Stimulated activated naive B cell treated with anti-CD40 and anti-IgM and Interleukin-4, amounts not matched to agents 10 μg/mL and 1 μg/mL and 100 μg/mL, for 72 hours (primary cell): ENCODE measurements at regions not wholly inside any gene's neighbourhood (a gene's known extent, or its start where the extent isn't known, plus 50 kb on each side); places are given as distances from the start of the nearest gene placed in this dataset.

Experiments
- ATAC-seq, 2 donors: fragments of 150-1000 bp; cut with Tn5 transposase; replicated peaks; 2 replicates each; pipeline ENCODE4 v1.10.0; 2021; ENCODE audit warnings: moderate library complexity in 1 of 2
- DNase-seq: peaks from one replicate; pipeline ENCODE4 v3.0.0; 2021
- H3K27ac Mint-ChIP-seq: one replicate; pipeline ENCODE4 v1.8.0; 2022; ENCODE audit warnings: mild to moderate bottlenecking, mixed read lengths
- H3K27me3 Mint-ChIP-seq, 2 donors: one replicate each; pipeline ENCODE4 v1.8.0; 2022; ENCODE audit warnings: mixed read lengths in 2 of 2
- H3K36me3 Mint-ChIP-seq, 2 donors: one replicate each; pipeline ENCODE4 v1.8.0; 2022; ENCODE audit warnings: mixed read lengths in 2 of 2, mild to moderate bottlenecking in 1 of 2
- H3K4me1 Mint-ChIP-seq, 2 donors: one replicate each; pipeline ENCODE4 v1.8.0; 2022; ENCODE audit warnings: mixed read lengths in 2 of 2, mild to moderate bottlenecking in 1 of 2
- H3K4me3 Mint-ChIP-seq, 2 donors: one replicate each; pipeline ENCODE4 v1.8.0; 2022; ENCODE audit warnings: mild to moderate bottlenecking in 2 of 2, mixed read lengths in 2 of 2, moderate library complexity in 1 of 2
- H3K9me3 Mint-ChIP-seq, 2 donors: one replicate each; pipeline ENCODE4 v1.8.0; 2022; ENCODE audit warnings: mixed read lengths in 2 of 2, mild to moderate bottlenecking in 1 of 2

DNA sequence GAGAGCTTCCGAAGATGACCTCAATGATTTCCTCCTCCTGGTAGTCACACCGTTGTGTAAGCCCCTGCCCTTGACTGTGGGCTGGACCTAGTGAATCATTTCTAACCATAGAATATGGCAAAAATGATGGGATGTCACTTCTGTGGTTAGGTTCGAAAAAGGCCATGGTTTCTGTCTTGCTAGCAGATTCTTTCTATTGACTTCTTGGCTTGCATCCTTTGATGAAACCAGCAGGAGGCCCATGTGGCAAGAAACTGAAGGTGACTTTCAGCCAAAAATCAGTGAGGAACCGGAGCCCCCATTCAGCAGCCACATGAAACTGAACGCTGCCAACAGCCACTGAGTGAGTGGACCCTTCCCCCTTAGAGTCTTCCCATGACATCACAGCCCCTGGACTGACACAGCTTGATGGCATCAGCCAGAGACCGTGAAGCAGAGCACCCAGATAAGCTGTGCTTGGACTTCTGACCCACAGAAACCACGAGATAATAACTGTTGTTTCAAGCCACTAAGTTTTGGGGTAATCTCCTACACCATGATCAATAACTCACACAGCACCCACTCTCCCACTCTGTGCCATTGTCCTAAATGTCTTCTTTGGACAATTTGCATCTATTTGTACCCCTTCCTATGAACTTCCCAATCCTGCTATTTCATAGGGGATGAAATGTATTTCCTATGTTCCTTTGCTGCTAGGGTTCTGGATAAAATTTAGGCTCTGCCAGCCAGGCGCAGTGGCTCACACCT, 148.0 kb upstream of the STX18 start:
- H3K4me1 Mint-ChIP-seq = peaks cover 7 to 8% of the 10 kb centered on the region in 2 donors
- H3K27ac Mint-ChIP-seq = peak overlapping the region; percentile 72
- no peaks in the 10 kb centered on the region for H3K27me3 Mint-ChIP-seq
- no peak overlapping the region for H3K4me3 Mint-ChIP-seq
- DNase-seq (no peak), ATAC-seq (peak; percentile 34 to 44)
- peaks cover 0 to 2% of the 10 kb centered on the region in 2 donors for H3K9me3 Mint-ChIP-seq
- peaks cover 12 to 34% of the 10 kb centered on the region in 2 donors for H3K36me3 Mint-ChIP-seq

DNA sequence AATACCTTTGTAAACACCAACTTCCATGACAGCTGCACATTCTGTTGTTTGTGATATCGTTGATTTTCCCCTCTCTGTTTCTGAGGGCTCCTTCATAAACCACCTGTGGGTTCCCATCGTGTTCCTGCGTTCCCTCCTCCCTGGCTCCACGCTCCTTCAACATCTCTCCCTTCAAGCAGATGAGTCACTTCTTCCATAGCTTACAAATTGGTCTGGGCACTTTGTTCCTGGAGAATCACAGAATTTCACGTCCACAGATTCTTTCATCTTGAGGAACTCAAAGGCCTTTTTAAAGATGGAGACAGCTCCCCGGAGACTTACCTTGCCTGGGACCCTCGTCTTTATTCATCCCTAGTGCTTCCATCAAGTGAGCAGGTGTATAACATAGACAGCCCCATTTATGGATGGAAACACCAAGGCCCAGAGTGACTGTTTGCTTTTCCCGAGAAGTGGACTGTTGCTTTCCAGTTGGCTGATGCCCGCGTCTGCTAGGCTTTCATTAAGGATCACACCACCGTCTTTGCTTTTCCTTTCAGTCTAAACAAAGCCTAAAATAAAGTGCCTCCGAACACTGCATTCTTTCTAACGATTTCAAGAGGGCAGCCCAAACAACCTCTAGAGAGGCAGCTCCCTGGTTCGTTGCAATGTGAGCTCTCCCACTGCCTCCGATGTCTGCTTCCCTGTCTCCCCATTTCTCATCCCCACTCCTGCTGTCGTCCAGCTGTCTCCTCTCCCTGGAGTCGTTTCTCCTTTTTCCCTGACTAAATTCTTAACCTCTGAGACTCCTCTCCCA, 146.3 kb upstream of the STX18 start:
- ATAC-seq (no peak), DNase-seq (no peak)
- Mint-ChIP-seq H3K36me3 (peaks cover 12 to 40% of the 10 kb centered on the region in 2 donors), H3K4me1 (peaks cover 2% of the 10 kb centered on the region in 2 donors), H3K27me3 (no peaks in the 10 kb centered on the region), H3K9me3 (peaks cover 0 to 2% of the 10 kb centered on the region in 2 donors), H3K27ac (no peak overlapping the region), H3K4me3 (no peak overlapping the region)

DNA sequence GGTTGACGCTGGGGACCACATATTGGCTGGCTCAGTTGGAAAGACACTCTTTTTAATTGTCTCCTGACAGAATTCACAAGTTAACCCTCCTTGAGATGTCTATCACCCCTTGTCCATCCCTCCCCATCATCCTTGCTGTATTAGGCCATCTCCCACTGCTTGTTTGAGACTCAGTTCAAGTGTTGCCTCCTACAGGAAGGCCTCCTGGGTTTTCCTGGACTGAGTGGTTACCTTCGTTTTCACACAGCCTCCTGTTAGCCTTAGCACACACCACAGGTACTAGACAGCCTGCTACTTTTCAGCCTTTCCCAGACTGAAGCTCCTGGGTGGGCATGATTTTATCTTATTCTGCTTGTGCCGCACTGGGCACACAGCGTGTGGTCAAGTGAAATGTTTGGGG, 145.3 kb upstream of the STX18 start:
- Mint-ChIP-seq H3K4me1 (peaks cover 0 to 2% of the 10 kb centered on the region in 2 donors), H3K27me3 (no peaks in the 10 kb centered on the region), H3K27ac (no peak overlapping the region), H3K36me3 (peaks cover 12 to 37% of the 10 kb centered on the region in 2 donors), H3K4me3 (no peak overlapping the region), H3K9me3 (peaks cover 0 to 2% of the 10 kb centered on the region in 2 donors)
- ATAC-seq (no peak), DNase-seq (no peak)

DNA sequence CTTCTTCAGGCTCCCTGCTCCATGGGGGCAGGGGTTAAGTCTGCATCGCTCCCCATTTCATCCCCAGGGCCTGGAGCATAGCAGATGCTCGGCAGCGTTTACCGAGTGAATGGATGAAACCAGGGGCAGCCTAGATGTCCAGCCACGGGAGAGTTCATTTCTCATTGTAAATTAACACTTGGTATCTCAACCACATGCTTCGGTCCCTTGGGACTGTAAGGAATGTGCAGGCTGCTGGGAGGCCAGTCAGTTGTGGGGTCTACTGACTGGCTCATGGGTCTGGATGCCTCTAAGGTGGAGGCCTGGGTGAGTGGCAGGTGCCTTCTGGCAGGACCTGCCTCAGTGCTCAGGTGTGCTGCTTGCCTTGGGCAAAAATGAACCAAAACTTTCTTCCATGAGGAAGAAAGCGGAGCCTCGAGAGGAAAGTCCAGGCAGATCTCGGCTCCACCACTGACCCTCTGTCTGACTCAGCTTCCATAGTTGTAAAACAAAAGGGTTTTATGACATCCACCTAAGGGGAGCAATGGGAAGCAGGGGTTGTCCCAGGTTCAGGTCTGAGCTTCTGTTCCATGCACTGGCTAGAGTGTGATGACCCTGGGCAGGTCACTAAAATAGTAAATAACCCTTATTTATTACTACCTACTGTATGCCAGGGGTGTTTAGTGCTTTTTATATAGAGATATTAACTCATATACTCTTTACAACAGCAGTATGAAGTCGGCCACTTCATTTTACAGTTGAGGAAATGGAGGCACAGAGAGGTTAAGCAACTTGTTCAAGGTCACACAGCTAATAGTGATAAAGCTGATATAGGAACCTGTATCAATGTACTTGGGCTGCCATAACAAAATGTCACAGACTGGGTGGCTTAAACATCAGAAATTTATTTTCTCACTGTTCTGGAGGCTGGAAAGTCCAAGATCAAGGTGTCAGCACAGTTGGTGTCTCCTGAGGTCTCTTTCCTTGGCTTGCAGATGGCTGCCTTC, 144.3 kb upstream of the STX18 start:
- DNase-seq (no peak), ATAC-seq (no peak)
- Mint-ChIP-seq H3K27me3 (no peaks in the 10 kb centered on the region), H3K27ac (no peak overlapping the region), H3K4me3 (no peak overlapping the region), H3K4me1 (peaks cover 0 to 2% of the 10 kb centered on the region in 2 donors), H3K36me3 (peaks cover 9 to 37% of the 10 kb centered on the region in 2 donors), H3K9me3 (peaks cover 0 to 2% of the 10 kb centered on the region in 2 donors)

DNA sequence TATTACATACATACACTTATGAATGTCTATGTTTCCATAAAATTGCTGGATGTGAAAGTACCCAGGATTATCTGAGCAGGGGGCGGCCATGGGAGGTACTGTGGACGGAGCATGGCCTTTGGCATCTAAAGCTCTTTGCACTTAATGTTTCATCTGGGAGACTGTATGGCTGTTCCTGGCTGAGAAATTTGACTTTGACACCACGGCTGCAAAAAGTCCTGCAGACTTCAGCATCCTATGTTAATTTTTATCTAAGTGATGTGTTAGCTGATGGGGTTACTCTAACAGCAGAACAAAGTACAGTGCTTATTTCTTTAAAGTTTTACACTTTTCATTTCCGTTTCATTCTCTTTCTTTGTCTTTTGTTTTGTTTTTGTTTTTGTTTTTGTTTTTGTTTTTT, 139.8 kb upstream of the STX18 start:
- no peak overlapping the region for H3K27ac Mint-ChIP-seq
- H3K36me3 Mint-ChIP-seq = peaks cover 2 to 14% of the 10 kb centered on the region in 2 donors
- ATAC-seq = no peak
- peaks cover 0 to 2% of the 10 kb centered on the region in 2 donors for H3K4me1 Mint-ChIP-seq
- no peaks in the 10 kb centered on the region for H3K27me3 Mint-ChIP-seq
- H3K9me3 Mint-ChIP-seq = no peaks in the 10 kb centered on the region
- DNase-seq = no peak
- H3K4me3 Mint-ChIP-seq = no peak overlapping the region

DNA sequence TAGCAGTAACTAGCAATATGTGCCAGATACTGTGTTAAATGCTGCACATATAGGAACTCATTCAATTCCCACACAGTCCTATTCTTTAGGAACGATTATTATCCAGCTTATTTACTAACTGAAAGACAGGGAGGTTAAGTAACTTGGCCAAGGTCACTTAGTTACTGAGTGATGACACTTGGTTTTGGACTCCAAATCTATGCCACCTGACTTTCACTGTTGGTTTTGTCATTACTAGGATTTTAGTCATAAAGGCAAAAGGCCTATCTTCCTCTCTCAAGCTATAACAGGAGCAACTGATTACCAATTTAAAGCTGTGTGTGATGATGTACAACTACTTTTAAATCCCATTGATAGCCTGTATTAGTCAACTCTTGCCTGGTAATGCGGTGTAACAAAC, 138.9 kb upstream of the STX18 start:
- Mint-ChIP-seq H3K9me3 (no peaks in the 10 kb centered on the region), H3K36me3 (peaks cover 2 to 14% of the 10 kb centered on the region in 2 donors), H3K27me3 (no peaks in the 10 kb centered on the region), H3K27ac (no peak overlapping the region), H3K4me3 (no peak overlapping the region), H3K4me1 (peaks cover 0 to 2% of the 10 kb centered on the region in 2 donors)
- ATAC-seq (no peak), DNase-seq (no peak)

DNA sequence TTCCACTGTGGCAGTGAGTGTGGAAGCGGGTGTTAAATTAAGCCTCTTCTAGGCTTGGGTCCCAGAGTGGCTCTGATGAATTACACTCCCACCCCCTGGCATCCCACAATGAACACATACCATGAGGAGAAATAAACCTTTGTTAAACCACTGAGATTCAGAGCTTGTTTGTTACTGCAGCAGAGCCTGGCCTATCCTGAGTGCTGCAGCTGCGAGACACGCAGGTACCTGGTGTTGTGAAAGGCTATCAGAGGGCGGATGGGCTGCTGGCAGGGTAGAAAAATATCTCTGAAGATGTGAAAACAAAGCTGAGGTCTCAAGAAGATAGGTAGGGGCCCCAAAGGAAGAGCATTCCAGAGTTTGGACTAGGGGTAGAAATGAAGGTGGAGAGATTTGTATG, 138.4 kb upstream of the STX18 start:
- Mint-ChIP-seq H3K4me1 (peaks cover 0 to 2% of the 10 kb centered on the region in 2 donors), H3K9me3 (no peaks in the 10 kb centered on the region), H3K4me3 (no peak overlapping the region), H3K27me3 (no peaks in the 10 kb centered on the region), H3K27ac (no peak overlapping the region), H3K36me3 (peaks cover 5 to 17% of the 10 kb centered on the region in 2 donors)
- ATAC-seq (no peak), DNase-seq (no peak)

DNA sequence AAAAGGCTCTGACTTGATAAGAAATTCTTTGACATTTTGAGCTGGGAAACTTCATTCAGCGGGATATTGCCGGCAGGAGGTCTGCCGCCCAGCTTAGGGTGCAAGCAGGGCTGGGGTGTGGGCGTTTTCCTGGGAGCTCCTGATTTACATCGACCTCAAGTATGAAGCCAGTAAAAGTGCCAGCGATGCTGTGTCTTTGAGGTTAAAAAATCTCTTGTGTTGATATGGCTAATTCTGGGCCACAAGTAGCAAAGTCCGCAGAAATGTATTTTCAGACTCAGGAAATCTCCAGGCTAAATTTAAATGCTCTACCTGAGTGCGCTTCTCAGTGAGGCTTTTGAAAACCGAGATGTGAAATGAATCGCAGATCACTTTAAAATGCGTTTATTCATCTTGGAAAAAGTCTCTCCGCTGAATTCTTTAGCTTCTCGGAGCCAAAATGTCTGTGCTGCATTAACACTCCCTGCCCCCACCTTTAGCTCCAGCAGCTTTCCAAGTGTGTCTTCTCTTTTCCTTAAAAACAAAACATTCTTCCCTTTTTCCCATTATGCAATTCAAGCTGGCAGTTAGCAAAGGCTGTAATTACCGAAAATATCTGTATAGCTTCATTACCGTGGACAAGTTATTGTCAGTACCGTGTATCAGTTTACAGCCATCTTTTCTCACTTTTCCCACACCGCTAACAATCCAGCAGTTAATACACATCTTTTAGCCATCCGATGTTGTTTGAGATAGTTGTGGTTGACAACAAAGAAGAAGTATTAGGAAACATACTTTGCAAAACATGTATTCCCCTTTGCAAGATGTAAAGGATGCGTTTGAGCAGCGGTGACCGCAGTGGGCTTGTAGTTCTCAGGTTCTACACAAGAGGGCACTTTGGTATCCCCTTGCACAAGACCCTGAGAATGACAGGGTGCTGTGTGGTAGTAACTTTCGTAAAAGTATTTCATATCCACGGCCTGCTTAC, 136.0 kb upstream of the STX18 start:
- Mint-ChIP-seq H3K4me3 (no peak overlapping the region), H3K4me1 (peaks cover 0 to 5% of the 10 kb centered on the region in 2 donors), H3K36me3 (peaks cover 5 to 26% of the 10 kb centered on the region in 2 donors), H3K9me3 (no peaks in the 10 kb centered on the region), H3K27me3 (no peaks in the 10 kb centered on the region), H3K27ac (no peak overlapping the region)
- DNase-seq (no peak), ATAC-seq (no peak)

DNA sequence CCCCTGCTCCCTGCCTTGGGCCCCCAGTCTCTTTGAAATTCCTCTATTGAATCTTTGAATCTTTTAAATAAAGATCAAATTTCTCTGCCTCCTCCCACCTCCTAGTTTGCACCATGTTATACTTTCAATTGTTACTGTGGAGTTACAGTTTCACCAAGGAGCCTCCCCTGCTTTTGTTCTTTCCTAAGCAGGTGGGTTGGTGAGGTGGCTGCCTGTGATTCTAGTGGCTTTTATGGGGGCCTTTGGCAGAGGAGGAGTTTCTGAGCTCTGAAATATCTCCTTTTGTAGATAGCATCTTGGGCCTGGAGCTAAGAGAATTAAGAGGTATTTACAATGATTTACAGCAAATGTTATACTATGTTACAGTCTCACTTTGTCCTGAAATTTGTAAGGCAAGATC, 133.8 kb upstream of the STX18 start:
- Mint-ChIP-seq H3K36me3 (peaks cover 3 to 23% of the 10 kb centered on the region in 2 donors), H3K4me1 (peaks cover 0 to 5% of the 10 kb centered on the region in 2 donors), H3K27ac (no peak overlapping the region), H3K4me3 (no peak overlapping the region), H3K9me3 (no peaks in the 10 kb centered on the region), H3K27me3 (no peaks in the 10 kb centered on the region)
- no peak for DNase-seq
- no peak for ATAC-seq

DNA sequence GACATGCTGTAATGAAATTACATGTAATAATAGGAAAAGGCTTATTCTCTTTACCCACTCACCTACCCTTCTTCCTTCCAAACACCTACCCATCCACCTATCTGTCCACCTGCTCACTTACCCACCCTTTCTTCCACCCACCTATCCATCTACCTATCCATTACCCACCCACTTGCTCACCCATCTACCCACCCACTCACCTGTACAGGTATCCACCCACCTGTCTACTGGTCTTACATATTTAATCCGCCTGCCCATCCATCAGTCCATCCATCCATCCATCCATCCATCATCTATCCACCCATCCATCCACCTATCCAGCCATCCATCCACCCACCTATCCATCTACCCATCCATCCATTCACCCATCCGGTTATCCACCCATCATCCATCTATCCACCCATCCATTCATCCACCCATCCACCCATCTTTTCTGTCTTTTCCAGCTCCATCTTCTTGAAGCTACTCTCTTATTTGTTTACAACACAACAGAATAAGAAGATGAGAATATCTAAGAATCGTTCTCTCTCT, 133.3 kb upstream of the STX18 start:
- H3K27ac Mint-ChIP-seq = no peak overlapping the region

DNA sequence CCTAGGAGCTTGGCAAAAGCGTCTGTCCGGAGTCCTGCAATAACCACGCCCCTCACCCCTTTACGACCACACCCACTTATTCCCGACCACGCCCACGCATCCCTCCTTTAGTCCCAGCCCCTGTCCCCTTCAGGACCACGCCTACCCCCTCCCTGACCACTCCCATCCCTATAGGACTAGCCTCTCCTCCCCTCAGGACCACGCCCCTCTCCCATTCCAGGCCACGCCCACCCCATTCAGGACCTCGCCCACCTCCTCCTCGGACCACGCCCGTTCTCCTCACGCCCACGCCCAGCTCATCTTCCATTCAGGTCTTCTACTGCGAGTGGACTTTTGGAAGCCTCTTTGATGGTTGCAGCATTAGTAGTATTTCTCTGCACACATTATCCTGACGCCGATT, 131.2 kb upstream of the STX18 start:
- H3K27me3 Mint-ChIP-seq = no peaks in the 10 kb centered on the region
- no peak overlapping the region for H3K27ac Mint-ChIP-seq
- DNase-seq = no peak
- peaks cover 4 to 28% of the 10 kb centered on the region in 2 donors for H3K36me3 Mint-ChIP-seq
- no peaks in the 10 kb centered on the region for H3K9me3 Mint-ChIP-seq
- H3K4me1 Mint-ChIP-seq = peaks cover 8% of the 10 kb centered on the region in 2 donors
- no peak overlapping the region for H3K4me3 Mint-ChIP-seq
- ATAC-seq = no peak

More for the DNA sequence above, 133.3 kb upstream of the STX18 start:
- peaks cover 0 to 5% of the 10 kb centered on the region in 2 donors for H3K4me1 Mint-ChIP-seq
- no peak for ATAC-seq
- H3K27me3 Mint-ChIP-seq = no peaks in the 10 kb centered on the region
- DNase-seq = no peak
- no peak overlapping the region for H3K4me3 Mint-ChIP-seq
- peaks cover 3 to 23% of the 10 kb centered on the region in 2 donors for H3K36me3 Mint-ChIP-seq
- no peaks in the 10 kb centered on the region for H3K9me3 Mint-ChIP-seq

DNA sequence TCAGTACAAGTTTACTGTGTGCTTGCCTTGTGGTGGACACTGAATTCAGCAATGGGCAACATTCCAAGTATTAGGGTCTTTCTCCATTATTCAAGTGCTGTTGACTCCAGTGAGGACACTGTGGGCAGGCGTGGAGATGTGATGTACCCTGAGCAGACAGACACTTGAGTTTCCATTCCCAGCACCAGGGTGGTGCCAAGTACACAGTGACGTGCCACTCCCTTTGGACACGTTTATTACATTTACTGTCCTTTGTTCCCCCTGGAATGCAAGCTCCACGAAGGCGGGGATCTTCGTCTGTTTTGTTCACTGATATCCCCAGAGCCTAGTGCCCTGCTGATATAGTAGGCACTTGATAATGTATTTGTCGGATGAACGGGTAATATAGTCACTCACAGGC, 130.6 kb upstream of the STX18 start:
- Mint-ChIP-seq H3K4me3 (no peak overlapping the region), H3K9me3 (no peaks in the 10 kb centered on the region), H3K36me3 (peaks cover 4 to 25% of the 10 kb centered on the region in 2 donors), H3K27ac (no peak overlapping the region), H3K4me1 (peaks cover 6 to 8% of the 10 kb centered on the region in 2 donors), H3K27me3 (no peaks in the 10 kb centered on the region)
- DNase-seq (no peak), ATAC-seq (no peak)

DNA sequence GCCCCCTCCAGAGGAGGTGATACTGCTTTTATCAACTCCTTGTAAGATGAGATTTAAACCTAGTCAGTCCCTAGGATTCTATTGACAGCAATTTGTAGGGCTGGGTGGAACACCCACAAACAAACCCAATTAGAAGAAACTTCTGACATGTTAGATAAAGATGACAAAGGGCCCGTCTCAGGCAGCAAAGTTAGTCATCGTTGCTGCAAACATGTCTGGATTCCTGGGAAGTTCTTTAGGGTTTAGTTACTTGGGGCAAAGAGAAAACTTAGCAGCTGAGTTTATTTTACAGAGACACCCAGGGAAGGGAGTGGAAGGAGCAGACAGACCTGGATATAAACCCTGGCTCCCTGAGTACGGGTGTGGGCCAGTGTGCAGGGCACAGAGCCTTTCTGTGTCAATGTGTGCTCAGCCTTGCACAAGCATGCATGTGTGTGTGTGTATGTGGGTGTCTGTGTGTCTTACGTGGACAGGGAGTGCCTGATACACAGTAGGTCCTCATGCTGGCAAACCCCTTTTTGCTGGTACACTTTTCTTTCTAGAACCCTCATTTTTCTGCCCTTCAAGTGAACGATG, 130.0 kb upstream of the STX18 start:
- H3K27ac Mint-ChIP-seq = no peak overlapping the region

More for the DNA sequence above, 130.0 kb upstream of the STX18 start:
- Mint-ChIP-seq H3K27me3 (no peaks in the 10 kb centered on the region), H3K4me3 (no peak overlapping the region), H3K9me3 (no peaks in the 10 kb centered on the region), H3K36me3 (peaks cover 4 to 25% of the 10 kb centered on the region in 2 donors), H3K4me1 (peaks cover 6 to 8% of the 10 kb centered on the region in 2 donors)
- ATAC-seq = no peak
- no peak for DNase-seq
